SK-N-MC (cell line): ENCODE measurements at regions not wholly inside any gene's neighbourhood (a gene's known extent, or its start where the extent isn't known, plus 50 kb on each side); places are given as distances from the start of the nearest gene placed in this dataset.
A peak's percentile ranks its signal among the peaks of the same experiment; 100 is the strongest.

Experiments used
- DNase-seq: peaks from one replicate; pipeline ENCODE4 v3.0.0-alpha.2; 2011; ENCODE audit warnings: low read depth, low spot score
- H3K27ac ChIP-seq: fragments of 200-600 bp; sonication (generic); 2 replicates; pipeline ENCODE4 v1.5.1; 2016; ENCODE audit warnings: mixed run types
- H3K36me3 ChIP-seq: fragments of 200-600 bp; sonication (generic); 2 replicates; pipeline ENCODE4 v1.6.1; 2017; ENCODE audit warnings: antibody characterized with exemption, low read length, mixed read lengths; ENCODE audit not compliant: insufficient read depth
- H3K4me3 ChIP-seq: fragments of 200-600 bp; sonication (generic); 2 replicates; pipeline ENCODE4 v1.5.1; 2016
- H3K9ac ChIP-seq: fragments of 200-600 bp; sonication (generic); 2 replicates; pipeline ENCODE4 v1.8.0; 2017; ENCODE audit warnings: mixed run types, mixed read lengths; ENCODE audit not compliant: insufficient read length
- H3K9me3 ChIP-seq: fragments of 200-600 bp; sonication (generic); 2 replicates; pipeline ENCODE4 v1.6.1; 2017; ENCODE audit warnings: low read depth, mild to moderate bottlenecking, antibody characterized with exemption, low read length, moderate library complexity, mixed read lengths
- EZH2 ChIP-seq: fragments of 200-600 bp; sonication (generic); IDR thresholded peaks from one replicate; pipeline ENCODE4 v1.6.1; 2017; ENCODE audit warnings: antibody characterized with exemption
- FOXP2 ChIP-seq: optimal IDR thresholded peaks from 2 replicates; pipeline ENCODE3; 2011; ENCODE audit warnings: mild to moderate bottlenecking, moderate library complexity; ENCODE audit not compliant: insufficient read depth; ENCODE audit errors: extremely low read length, control extremely low read depth
- POLR2AphosphoS5 ChIP-seq: IDR thresholded peaks from 2 replicates; pipeline ENCODE4 v1.6.1; 2012; ENCODE audit warnings: mild to moderate bottlenecking, low read depth, low read length, borderline replicate concordance

GRCh38 chr9:570187-570586, 271.3 kb upstream of the DMRT1 start:
- Histone ChIP-seq H3K36me3 (no peaks in the 10 kb centered on the region), H3K27ac (peak overlapping the region; percentile 69; the same call in 1 of the 2 replicates), H3K9ac (peak overlapping the region; percentile 46), H3K9me3 (no peaks in the 10 kb centered on the region), H3K4me3 (no peak overlapping the region)
- TF ChIP-seq POLR2AphosphoS5 (no peak), EZH2 (no peak), FOXP2 (no peak)
- no peak for DNase-seq

DNA sequence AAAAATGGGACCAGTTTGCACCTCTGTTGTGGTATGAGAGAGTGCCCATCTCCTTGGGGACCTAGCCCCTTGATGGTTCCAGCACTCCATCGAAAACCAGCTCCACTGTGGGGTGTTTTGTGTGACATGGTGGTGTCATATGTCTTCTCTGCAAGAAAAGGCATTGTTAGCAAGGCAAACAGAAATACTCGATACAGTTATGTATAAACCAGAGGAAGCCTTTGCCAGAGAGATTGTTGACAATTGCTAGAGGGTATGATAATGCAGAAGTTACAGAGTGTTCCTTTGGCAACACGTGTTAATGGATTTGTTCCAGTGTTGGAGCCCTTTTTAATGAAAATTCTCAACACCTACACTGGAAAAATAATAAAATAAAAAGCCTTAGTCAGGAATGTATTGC, 270.4 kb upstream of the DMRT1 start:
- H3K27ac ChIP-seq = peak overlapping the region; percentile 69; the same call in 1 of the 2 replicates
- peak overlapping the region; percentile 31 for H3K9ac ChIP-seq
- no peak for DNase-seq

DNA sequence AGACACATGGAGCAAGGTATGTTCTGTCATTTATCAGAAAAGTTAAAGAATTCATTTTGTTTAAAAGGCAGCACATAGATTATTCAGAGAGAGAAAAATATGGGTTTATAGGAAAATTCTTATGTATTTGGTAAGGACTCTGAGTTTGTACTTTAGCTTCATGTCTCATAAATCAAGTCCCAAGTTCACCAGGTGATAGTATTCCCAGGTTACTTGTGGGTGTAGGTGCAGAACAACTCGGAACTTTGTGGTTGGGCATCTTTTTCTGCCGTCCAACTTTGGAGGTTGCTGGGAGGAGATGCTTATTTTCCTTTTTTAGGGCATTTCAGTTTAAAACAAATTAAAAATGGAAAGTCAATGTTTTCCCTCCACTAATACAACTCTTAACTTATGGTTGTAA, 269.8 kb upstream of the DMRT1 start:
- no peak for TF ChIP-seq FOXP2
- TF ChIP-seq EZH2 = no peak
- TF ChIP-seq POLR2AphosphoS5 = no peak
- peak overlapping the region; percentile 31 for H3K9ac ChIP-seq
- no peak for DNase-seq
- no peaks in the 10 kb centered on the region for H3K36me3 ChIP-seq
- H3K9me3 ChIP-seq = no peaks in the 10 kb centered on the region
- H3K27ac ChIP-seq = peak overlapping the region; percentile 69; the same call in 1 of the 2 replicates
- H3K4me3 ChIP-seq = peak overlapping the region; percentile 37

More for the DNA sequence above, 270.4 kb upstream of the DMRT1 start:
- H3K4me3 ChIP-seq = peak overlapping the region; percentile 37
- TF ChIP-seq FOXP2 (no peak), EZH2 (no peak), POLR2AphosphoS5 (no peak)
- H3K36me3 ChIP-seq = no peaks in the 10 kb centered on the region
- H3K9me3 ChIP-seq = no peaks in the 10 kb centered on the region

DNA sequence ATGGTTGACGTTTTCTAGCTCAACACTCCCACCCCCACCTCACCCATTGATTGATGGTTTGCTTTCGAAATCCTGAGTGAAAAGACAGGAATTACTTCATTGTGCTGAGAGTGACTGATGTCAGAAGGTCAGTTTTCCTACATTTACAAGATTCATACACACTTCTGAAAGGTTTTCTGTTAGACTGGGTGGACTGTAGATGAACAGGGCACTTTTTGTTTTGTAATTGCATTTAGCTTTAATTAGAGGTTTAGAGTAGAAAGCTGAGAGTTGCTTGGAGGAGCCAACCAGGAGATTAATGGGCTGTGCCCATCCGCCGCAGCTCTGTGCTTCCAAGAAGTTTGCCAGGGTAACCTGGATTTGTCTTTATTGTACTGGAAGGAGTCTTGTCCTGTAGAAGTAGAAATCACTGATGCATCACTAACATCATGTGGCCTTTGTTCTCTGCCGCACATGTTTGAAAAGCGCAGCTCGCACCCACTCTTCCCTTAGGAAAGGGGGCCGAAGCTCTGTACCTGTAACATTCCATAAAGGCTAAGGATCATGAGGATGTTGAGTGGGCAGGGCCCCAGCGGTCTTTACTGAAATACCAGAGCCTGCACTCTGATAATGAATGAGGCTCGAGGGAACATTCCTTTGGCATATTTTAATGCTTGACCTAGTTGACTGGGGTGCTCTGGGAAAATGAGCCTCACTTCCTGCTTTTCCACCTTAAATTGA, 267.6 kb upstream of the DMRT1 start:
- DNase-seq = no peak
- H3K36me3 ChIP-seq = no peaks in the 10 kb centered on the region
- H3K27ac ChIP-seq = 0 out of 2 replicates have a peak overlapping the region, but pooled peaks have one; percentile 7
- H3K9me3 ChIP-seq = no peaks in the 10 kb centered on the region
- H3K4me3 ChIP-seq = no peak overlapping the region
- H3K9ac ChIP-seq = no peak overlapping the region
- TF ChIP-seq EZH2 = no peak
- no peak for TF ChIP-seq FOXP2

GRCh38 chr9:575139-575538, 266.4 kb upstream of the DMRT1 start:
- DNase-seq = no peak
- Histone ChIP-seq H3K9ac (no peak overlapping the region), H3K27ac (no peak overlapping the region), H3K4me3 (no peak overlapping the region), H3K9me3 (no peaks in the 10 kb centered on the region), H3K36me3 (no peaks in the 10 kb centered on the region)
- TF ChIP-seq EZH2 (no peak), POLR2AphosphoS5 (no peak), FOXP2 (no peak)

- Histone ChIP-seq H3K9ac (no peak overlapping the region), H3K27ac (no peak overlapping the region), H3K4me3 (no peak overlapping the region), H3K36me3 (no peaks in the 10 kb centered on the region), H3K9me3 (no peaks in the 10 kb centered on the region)
- TF ChIP-seq POLR2AphosphoS5 (no peak), FOXP2 (no peak), EZH2 (no peak)
- no peak for DNase-seq
Measured at GRCh38 chr9:580652-581342, 260.7 kb upstream of the DMRT1 start.

DNA sequence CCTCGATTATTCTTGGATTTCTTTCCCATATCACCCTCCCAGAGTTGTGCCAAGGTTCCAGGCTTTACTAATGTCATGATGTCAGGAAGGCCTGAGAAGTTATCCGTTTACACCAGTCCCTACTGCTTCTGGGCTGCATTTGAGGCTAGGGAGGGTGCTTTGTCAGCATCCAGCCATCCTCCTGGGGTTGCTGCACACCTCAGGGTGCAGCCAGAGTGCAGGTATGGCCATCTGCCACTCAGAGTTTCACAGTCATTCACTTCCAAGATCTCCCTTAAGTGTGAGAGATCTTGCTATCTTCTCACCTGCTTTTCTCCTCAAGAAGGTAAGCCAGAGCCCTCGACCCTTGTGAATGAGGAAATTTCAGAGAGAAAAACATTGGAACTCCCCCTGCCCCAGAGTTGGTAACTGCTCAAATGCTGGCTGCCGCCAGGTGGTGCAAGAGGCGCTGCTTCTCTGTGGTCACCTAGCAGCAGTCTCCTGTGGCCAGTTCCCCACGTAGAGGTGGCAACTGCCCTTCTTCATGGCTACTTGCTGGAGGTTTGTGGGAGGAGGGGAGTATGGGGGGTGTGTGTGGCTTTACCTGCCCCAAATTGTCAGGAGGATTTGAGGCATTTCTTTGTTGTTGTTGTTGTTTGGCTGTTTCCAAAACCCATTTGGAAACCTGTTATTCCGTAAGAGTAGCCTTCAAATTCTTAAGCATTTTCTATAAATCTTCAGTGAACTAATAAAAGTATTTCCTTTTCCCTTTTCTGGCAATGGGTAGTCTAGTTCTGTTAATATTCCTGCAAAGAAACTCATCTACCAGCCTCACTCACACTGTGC, 259.6 kb upstream of the DMRT1 start:
- DNase-seq = no peak
- TF ChIP-seq POLR2AphosphoS5 (no peak), FOXP2 (no peak), EZH2 (no peak)
- Histone ChIP-seq H3K9me3 (no peaks in the 10 kb centered on the region), H3K36me3 (no peaks in the 10 kb centered on the region), H3K9ac (no peak overlapping the region), H3K27ac (no peak overlapping the region), H3K4me3 (no peak overlapping the region)

DNA sequence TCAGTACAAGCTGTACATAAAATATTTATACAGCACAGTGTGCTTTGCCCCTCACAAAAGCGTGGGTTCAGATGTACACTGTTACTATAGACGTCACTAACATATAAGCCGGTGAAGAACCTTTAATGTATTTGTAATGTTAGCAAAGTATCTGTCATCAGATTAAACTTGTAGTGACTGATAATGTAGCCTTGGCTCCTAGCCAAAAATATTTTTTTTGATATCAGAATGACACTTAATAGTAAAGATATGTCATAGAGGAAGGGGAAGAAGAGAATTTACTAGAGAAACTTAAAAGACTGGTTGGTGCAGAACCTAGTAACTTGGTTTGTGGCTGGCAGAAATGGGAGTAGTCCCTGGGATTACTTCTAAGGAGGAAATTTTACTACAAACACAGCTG, 258.7 kb upstream of the DMRT1 start:
- H3K27ac ChIP-seq = no peak overlapping the region
- no peak for TF ChIP-seq FOXP2
- TF ChIP-seq EZH2 = no peak
- no peak for TF ChIP-seq POLR2AphosphoS5
- H3K4me3 ChIP-seq = no peak overlapping the region
- no peaks in the 10 kb centered on the region for H3K9me3 ChIP-seq
- H3K36me3 ChIP-seq = no peaks in the 10 kb centered on the region
- no peak for DNase-seq
- no peak overlapping the region for H3K9ac ChIP-seq
